ENCODE measurements at regions not wholly inside any gene's neighbourhood (a gene's known extent, or its start where the extent isn't known, plus 50 kb on each side); places are given as distances from the start of the nearest gene placed in this dataset.
"Not testable (repeated sequence)": the region's sequence is repeated elsewhere in the genome, so short reads cannot be mapped to it uniquely, and the experiment has no call there.

GRCh38 chr6:158920311-158920905 is 79.6 kb downstream of the RSPH3 start:
- DNase-seq = no peak

GRCh38 chr6:158919865-158920264 is 80.1 kb downstream of the RSPH3 start:
- DNase-seq = no peak

- no peak for DNase-seq
Measured at GRCh38 chr6:158916617-158917016, 83.4 kb downstream of the RSPH3 start.

DNA sequence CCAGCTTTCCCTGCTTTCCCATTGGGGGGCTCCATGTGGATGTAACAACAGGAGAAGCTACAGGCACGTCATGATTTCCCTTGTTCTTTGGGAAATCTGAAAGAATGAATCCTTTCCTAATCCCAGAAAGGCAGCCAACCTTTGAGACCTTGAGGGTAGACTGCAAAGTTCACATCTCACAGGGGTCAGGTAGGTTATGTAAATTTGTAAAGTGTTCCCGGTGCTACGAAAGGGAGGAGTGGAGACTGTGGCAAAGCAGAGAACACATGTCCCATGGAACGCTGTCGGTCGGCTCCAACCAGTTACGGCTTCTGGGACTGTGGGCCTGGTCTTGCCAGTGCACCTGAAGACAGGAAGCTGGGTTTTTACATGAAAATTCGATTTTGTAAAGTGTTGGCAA is 85.1 kb downstream of the RSPH3 start:
- no peak for DNase-seq

DNA sequence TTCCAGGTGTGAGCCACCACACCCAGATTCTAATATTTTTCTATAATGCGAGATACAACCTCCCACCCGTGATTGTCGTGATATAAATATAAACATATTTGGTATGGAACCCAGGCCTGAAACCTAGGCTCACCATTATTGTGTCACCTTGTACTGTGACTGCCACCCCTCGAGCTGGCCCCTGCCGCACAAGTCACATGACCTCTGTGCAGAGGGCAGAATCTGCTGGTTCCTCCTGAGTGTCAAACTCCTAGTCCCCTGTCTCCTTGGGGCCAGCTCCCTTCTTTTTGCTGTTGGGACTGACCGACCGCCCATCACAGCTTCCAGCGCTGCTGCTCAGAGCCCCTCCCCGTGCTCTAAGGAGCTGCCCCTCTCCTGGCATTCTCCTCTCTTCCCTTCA is 86.4 kb downstream of the RSPH3 start:
- DNase-seq = no peak

DNA sequence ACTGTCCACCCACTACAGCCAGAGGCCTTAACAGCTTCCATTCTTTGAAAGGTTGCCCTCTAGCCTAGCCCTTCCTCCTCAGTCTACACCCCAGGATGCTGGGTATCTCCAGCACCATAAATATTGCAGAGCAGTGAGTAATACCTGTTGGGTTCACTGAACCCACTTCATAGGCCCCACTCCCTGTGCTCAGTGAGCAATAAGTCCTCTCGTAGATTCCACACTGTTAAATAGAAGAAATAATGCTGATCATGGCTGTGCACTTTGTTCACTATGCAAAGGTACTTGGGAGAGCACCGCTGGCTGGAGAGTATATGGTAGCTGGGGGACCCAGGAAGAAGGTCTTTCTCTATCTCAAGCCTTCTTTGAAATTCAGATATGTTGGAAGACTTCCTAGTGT is 87.3 kb downstream of the RSPH3 start:
- DNase-seq = no peak

- no peak for DNase-seq
Measured at GRCh38 chr6:158911746-158912480, 88.1 kb downstream of the RSPH3 start.

- DNase-seq = peak; percentile 12
Measured at GRCh38 chr6:158910484-158911440, 89.2 kb downstream of the RSPH3 start.

DNA sequence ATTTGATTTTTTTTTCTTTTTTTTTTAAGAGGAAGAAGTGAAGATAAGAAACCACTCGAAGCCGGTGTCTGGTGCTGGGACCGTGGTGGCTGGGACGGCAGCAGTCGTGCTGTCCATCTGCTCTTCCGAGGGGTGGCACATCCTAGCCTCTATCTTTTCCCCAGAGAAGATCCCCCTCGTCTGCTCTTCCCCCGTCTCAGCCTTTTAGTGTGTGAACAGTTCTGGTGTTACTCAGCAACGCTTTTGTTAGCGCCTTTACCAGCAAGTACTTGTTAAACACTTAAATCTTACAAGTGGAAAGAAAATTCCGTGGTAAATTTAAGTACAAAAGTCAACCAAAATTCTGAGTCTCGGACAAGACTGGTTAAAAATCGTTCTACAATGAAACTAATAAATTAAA is 90.1 kb downstream of the RSPH3 start:
- DNase-seq = no peak

DNA sequence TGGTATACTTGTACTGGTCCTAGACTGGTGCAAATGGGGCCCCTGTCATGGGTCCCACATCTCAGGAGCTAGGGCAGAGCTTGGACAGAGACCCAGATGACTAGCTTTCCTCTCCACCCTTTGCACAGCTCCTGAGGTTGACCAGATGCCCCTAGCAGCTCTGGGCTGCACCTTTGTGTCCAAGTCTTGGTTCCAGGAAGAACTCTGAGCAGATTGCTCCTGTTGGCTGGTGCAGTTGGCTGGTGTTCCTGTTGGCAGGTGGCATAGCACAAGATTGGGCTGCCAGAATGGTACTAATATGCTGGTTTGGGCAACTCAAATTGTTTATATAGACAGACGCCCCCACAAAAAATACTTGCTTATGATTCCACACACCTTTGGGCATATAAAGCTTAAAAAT is 89.4 kb upstream of the EZR start:
- DNase-seq = no peak

GRCh38 chr6:158907931-158908330 is 88.8 kb upstream of the EZR start:
- no peak for DNase-seq

- no peak for DNase-seq
Measured at GRCh38 chr6:158906926-158907325, 87.8 kb upstream of the EZR start.

GRCh38 chr6:158905277-158905676 is 86.1 kb upstream of the EZR start:
- no peak for DNase-seq

DNA sequence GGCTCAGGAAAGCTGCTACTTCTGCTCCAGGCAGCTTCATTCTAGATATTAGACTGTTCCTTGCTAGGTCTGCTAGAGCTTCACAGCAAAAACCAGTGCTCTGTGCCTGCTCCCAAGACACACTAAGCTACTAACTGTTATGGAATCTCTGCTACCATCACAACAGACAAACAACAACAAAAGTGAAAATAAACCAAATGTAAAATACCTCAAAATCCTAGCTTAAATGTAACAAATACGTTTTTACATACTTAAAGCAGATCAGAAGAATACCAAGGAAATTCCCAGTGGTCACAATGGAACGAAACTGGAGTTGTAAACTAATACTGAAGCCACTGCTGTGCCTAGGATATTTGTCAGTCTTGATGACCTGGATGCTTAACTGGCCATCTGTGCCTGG is 84.6 kb upstream of the EZR start:
- no peak for DNase-seq

DNA sequence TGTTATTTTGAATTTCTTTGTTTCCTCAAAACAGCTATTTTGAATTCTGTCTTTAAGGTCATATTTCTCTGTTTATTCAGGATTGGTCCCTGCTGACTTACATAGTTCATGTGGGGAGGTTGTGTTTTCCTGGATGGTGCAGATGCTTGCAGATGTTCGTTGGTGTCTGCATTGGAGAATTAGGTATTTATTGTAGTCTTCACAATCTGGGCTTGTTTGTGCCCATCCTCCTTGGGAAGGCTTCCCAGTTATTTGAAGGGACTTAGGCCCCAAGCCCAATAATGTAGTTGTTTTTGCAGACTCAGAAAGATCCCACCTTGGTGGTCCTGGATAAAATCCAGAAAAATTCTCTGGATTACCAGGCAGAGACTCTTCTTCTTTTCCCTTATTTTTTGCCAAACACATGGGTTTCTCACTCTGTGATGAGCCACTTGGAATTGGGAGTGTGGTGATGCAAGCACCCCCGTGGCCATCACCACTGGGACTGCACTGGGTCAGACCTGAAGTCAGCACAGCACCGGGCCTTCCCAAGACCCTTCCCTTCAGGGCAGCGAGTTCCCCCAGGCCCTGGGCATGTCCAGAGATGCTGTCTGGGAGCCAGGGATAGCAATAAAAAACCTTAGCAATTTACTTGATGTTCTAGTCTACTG is 81.6 kb upstream of the EZR start:
- DNase-seq = no peak

- no peak for DNase-seq
Measured at GRCh38 chr6:158897236-158897635, 78.1 kb upstream of the EZR start.

- no peak for DNase-seq
Measured at GRCh38 chr6:158895661-158896060, 76.5 kb upstream of the EZR start.

DNA sequence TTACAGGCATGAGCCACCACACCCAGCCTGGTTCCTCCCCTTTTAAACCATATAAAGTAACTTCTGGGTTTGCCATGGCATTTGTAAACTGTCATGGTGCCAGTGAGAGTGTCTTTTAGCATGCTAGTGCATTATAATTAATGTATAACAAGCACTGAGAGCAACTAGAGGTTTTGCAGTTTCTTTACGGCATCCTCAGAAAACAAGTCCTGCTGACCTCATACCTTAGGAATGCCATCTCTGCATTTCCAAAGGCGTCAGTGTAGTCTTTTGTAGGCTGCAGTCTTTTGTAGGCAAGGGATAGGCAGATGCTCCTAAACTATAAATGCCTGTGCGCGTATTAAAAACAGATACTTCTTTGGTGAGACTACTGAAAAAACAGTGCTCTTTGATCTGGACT is 75.0 kb upstream of the EZR start:
- DNase-seq = peak; percentile 26

- DNase-seq = no peak
Measured at GRCh38 chr6:158892266-158892665, 73.1 kb upstream of the EZR start.

DNA sequence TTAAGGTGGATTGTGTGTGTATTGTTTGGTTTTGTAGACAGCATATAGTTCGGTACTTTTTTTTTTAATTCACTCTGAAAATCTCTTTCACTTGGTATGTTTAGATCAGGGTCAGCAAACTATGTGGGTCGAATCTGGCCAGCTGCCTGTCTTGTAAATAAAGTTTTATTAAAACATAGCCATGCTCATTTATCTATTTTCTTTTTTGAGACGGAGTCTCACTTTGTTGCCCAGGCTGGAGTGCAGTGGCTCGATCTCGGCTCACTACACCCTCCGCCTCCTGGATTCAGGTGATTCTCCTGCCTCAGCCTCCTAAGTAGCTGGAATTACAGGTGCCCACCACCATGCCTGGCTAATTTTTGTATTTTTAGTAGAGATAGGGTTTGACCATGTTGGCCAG is 72.4 kb upstream of the EZR start:
- not testable (repeated sequence) for DNase-seq

DNA sequence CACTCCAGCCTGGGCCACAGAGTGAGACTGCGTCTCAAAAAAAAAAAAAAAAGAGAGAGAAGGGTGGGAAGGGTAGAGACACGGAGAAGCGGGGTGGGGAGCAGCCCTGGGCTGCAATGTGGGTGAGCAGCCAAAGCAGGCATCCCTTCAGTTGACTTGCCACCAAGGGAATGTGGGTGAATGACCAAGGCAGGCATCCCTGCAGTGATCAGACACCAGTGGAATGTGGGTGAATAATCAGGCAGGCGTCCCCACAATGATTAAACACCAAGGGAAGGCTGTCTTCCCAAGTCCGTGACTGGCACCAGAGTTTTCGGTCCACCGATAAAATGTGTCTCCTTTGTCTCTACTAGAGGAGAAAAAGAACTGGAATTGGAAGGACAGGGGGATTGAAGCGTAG is 69.0 kb upstream of the EZR start:
- DNase-seq = not testable (repeated sequence)

GRCh38 chr6:158886346-158886977 is 67.3 kb upstream of the EZR start:
- DNase-seq = not testable (repeated sequence)
